Mesenchymal stem cell (in vitro differentiated cells and primary cell): ENCODE measurements at regions not wholly inside any gene's neighbourhood (a gene's known extent, or its start where the extent isn't known, plus 50 kb on each side); places are given as distances from the start of the nearest gene placed in this dataset.

Source experiments
- DNase-seq: peaks from one replicate; pipeline ENCODE4 v3.0.0-alpha.2; 2013
- H2AFZ ChIP-seq: one replicate; pipeline ENCODE4 v1.6.1; 2013; ENCODE audit warnings: low read depth, mild to moderate bottlenecking, control low read depth, inconsistent platforms, low read length, moderate library complexity
- H2AK5ac ChIP-seq: 2 replicates; pipeline ENCODE4 v1.6.1; 2013; ENCODE audit warnings: low read length, moderate library complexity, mild to moderate bottlenecking, inconsistent platforms; ENCODE audit not compliant: severe bottlenecking
- H2BK120ac ChIP-seq: one replicate; pipeline ENCODE4 v1.6.1; 2013; ENCODE audit warnings: low read depth, mild to moderate bottlenecking, inconsistent platforms, low read length, moderate library complexity
- H2BK12ac ChIP-seq, 2 experiments: one replicate each; pipeline ENCODE4 v1.6.1; 2013; ENCODE audit warnings: inconsistent platforms in 2 of 2, low read length in 2 of 2, mild to moderate bottlenecking in 2 of 2, moderate library complexity in 2 of 2, control low read depth in 1 of 2
- H2BK15ac ChIP-seq: one replicate; pipeline ENCODE4 v1.6.1; 2013; ENCODE audit warnings: mild to moderate bottlenecking, low read depth, inconsistent platforms; ENCODE audit not compliant: poor library complexity, severe bottlenecking
- H2BK5ac ChIP-seq: 2 replicates; pipeline ENCODE4 v1.6.1; 2013; ENCODE audit warnings: low read depth, mild to moderate bottlenecking, low read length, control low read depth, inconsistent platforms; ENCODE audit not compliant: poor library complexity, severe bottlenecking
- H3K14ac ChIP-seq, 2 experiments: one replicate each; pipeline ENCODE4 v1.6.1; 2013; ENCODE audit warnings: inconsistent platforms in 2 of 2, low read length in 2 of 2, control low read depth in 1 of 2, mild to moderate bottlenecking in 1 of 2, moderate library complexity in 1 of 2
- H3K18ac ChIP-seq, 2 experiments: one replicate each; pipeline ENCODE4 v1.6.1; 2013; ENCODE audit warnings: inconsistent platforms in 2 of 2, low read length in 2 of 2, control low read depth in 1 of 2, low read depth in 1 of 2, mild to moderate bottlenecking in 1 of 2
- H3K23ac ChIP-seq, 2 experiments: one replicate each; pipeline ENCODE4 v1.6.1; 2013; ENCODE audit warnings: inconsistent platforms in 2 of 2, low read length in 2 of 2, mild to moderate bottlenecking in 2 of 2, moderate library complexity in 2 of 2, control low read depth in 1 of 2
- H3K27ac ChIP-seq: 2 replicates; pipeline ENCODE4 v1.5.1; 2013; ENCODE audit warnings: mild to moderate bottlenecking, moderate library complexity, low read length, control low read depth, inconsistent platforms; ENCODE audit not compliant: poor library complexity, severe bottlenecking
- H3K27me3 ChIP-seq, 2 experiments: 2 replicates each; pipeline versions ENCODE4 v1.6.1 to v1.7.0; 2013; ENCODE audit warnings: low read length in 2 of 2, mild to moderate bottlenecking in 2 of 2, moderate library complexity in 2 of 2, control low read depth in 1 of 2, inconsistent platforms in 1 of 2; ENCODE audit not compliant: control insufficient read depth in 1 of 2, insufficient read depth in 1 of 2
- H3K36me3 ChIP-seq, 2 experiments: 2 replicates each; pipeline versions ENCODE4 v1.6.1 to v1.7.0; 2013; ENCODE audit warnings: low read length in 2 of 2, control low read depth in 1 of 2, inconsistent platforms in 1 of 2, low read depth in 1 of 2, mild to moderate bottlenecking in 1 of 2; ENCODE audit not compliant: insufficient read depth in 2 of 2, control insufficient read depth in 1 of 2
- H3K4ac ChIP-seq, 2 experiments: one replicate each; pipeline ENCODE4 v1.6.1; 2013; ENCODE audit warnings: inconsistent platforms in 2 of 2, low read length in 2 of 2, mild to moderate bottlenecking in 2 of 2, moderate library complexity in 2 of 2, control low read depth in 1 of 2, low read depth in 1 of 2
- H3K4me1 ChIP-seq: 2 replicates; pipeline ENCODE4 v1.6.1; 2013; ENCODE audit warnings: low read depth, low read length, control low read depth; ENCODE audit not compliant: control insufficient read depth, insufficient read depth
- H3K4me2 ChIP-seq: 2 replicates; pipeline ENCODE4 v1.6.1; 2013; ENCODE audit warnings: low read length, mild to moderate bottlenecking, inconsistent platforms; ENCODE audit not compliant: poor library complexity, severe bottlenecking
- H3K4me3 ChIP-seq, 2 experiments: 2 replicates each; pipeline versions ENCODE4 v1.5.1 to v1.7.0; 2013; ENCODE audit warnings: low read length in 2 of 2, mild to moderate bottlenecking in 2 of 2, control low read depth in 1 of 2, low read depth in 1 of 2; ENCODE audit not compliant: insufficient read depth in 1 of 2
- H3K79me1 ChIP-seq: replicated peaks from 2 replicates; pipeline ENCODE4 v1.6.1; 2013; ENCODE audit warnings: mild to moderate bottlenecking, control low read depth, low read length, inconsistent platforms; ENCODE audit not compliant: poor library complexity, severe bottlenecking
- H3K9ac ChIP-seq: 2 replicates; pipeline ENCODE4 v1.7.0; 2013; ENCODE audit warnings: mild to moderate bottlenecking, low read length, moderate library complexity
- H3K9me3 ChIP-seq: 2 replicates; pipeline ENCODE4 v1.7.0; 2013; ENCODE audit warnings: mild to moderate bottlenecking, low read length; ENCODE audit not compliant: control insufficient read depth
- H4K8ac ChIP-seq: one replicate; pipeline ENCODE4 v1.6.1; 2013; ENCODE audit warnings: inconsistent platforms, mild to moderate bottlenecking, low read length, moderate library complexity
- H4K91ac ChIP-seq: one replicate; pipeline ENCODE4 v1.6.1; 2013; ENCODE audit warnings: mild to moderate bottlenecking, low read length, inconsistent platforms
- WGBS: methylation state at CpG from one replicate; pipeline ENCODE4 v1.1.7; 2013; ENCODE audit warnings: mixed read lengths; 5-methylcytosine and 5-hydroxymethylcytosine counted together

DNA sequence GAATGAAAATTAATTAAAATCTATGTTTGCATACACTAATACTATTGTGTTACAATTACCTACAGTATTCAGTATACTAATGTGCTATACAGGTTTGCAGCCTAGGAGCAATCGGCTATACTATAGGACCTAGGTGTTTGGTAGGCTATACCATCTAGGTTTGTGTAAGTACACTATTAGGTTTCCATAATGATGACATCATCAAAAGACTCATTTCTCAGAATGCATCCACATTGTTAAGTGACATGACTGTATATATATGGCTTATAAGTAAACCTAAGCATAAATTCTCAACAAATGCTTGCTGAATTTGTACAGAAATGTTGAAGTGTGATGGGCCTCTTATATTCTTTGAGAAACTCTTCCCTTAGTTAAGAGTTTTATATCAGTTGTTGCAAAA lies 206.5 kb upstream of the ZWINT start:
- no peak overlapping the region for H2BK120ac ChIP-seq
- no peaks in the 10 kb centered on the region for H3K36me3 ChIP-seq
- WGBS = no CpG with 5 or more reads among the region's 1 CpG
- H3K9ac ChIP-seq = no peak overlapping the region
- H4K8ac ChIP-seq = no peak overlapping the region
- no peaks in the 10 kb centered on the region for H3K79me1 ChIP-seq
- H3K23ac ChIP-seq = no peak overlapping the region
- no peak overlapping the region for H2AFZ ChIP-seq
- no peak overlapping the region for H2BK15ac ChIP-seq
- H3K27me3 ChIP-seq = no peaks in the 10 kb centered on the region
- H4K91ac ChIP-seq = no peak overlapping the region
- H2BK12ac ChIP-seq = no peak overlapping the region
- no peak overlapping the region for H3K27ac ChIP-seq
- no peak overlapping the region for H3K18ac ChIP-seq
- H3K4me2 ChIP-seq = no peak overlapping the region
- no peak overlapping the region for H3K14ac ChIP-seq
- H3K4me1 ChIP-seq = no peaks in the 10 kb centered on the region
- DNase-seq = no peak
- no peak overlapping the region for H3K4ac ChIP-seq
- no peak overlapping the region for H2BK5ac ChIP-seq
- no peak overlapping the region for H3K4me3 ChIP-seq
- H2AK5ac ChIP-seq = no peak overlapping the region
- H3K9me3 ChIP-seq = peaks cover 17% of the 10 kb centered on the region

DNA sequence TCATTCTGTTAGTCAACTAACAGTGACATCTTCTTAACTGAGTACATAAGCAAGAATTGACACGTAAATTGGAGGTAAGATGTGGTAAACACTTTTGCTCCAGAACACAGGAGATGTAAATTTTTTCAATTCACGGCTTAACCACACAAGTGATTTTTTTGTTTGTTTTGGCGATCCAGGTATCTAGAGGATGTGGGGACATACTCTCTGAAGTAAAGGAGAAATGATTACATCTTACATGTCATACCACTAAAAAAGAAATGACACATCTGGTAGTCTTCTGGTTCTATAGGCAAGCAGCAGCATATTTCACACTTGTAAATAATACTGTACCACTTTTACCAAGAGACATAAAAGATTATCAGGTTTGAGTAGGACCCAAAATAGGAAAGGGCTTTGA lies 200.3 kb upstream of the ZWINT start:
- Histone ChIP-seq H2BK12ac (no peak overlapping the region), H3K14ac (no peak overlapping the region), H4K8ac (no peak overlapping the region), H3K79me1 (no peaks in the 10 kb centered on the region), H2BK15ac (no peak overlapping the region), H3K4me2 (no peak overlapping the region), H2AFZ (no peak overlapping the region), H4K91ac (no peak overlapping the region), H3K36me3 (no peaks in the 10 kb centered on the region), H3K9ac (no peak overlapping the region), H3K27me3 (no peaks in the 10 kb centered on the region), H3K9me3 (no peaks in the 10 kb centered on the region), H2AK5ac (no peak overlapping the region), H2BK5ac (no peak overlapping the region), H3K18ac (no peak overlapping the region), H3K4me3 (no peak overlapping the region), H3K4ac (no peak overlapping the region), H3K4me1 (no peaks in the 10 kb centered on the region), H3K23ac (no peak overlapping the region), H2BK120ac (no peak overlapping the region), H3K27ac (no peak overlapping the region)
- DNase-seq = no peak
- 33% methylated on average over 1 of the region's 3 CpGs for WGBS

DNA sequence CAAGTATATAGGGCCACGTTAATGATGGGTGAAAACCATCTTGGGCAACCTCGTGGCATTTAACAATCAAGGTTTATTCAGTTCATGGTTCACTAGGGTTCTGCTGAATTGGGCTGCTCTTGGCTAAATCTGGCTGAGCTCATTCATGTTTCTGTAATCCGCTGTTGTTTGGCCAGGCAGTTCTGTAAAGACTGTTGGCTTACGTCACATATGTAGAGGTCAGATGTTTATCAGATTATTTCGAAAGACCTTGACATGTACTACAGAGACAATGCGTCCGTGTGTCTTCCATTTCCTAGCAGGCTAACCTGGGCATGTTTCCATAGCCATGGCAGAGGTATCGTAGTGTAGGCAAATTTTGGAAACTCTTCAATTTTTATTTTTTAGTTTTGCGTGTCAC lies 190.0 kb upstream of the ZWINT start:
- H3K79me1 ChIP-seq = no peaks in the 10 kb centered on the region
- H3K14ac ChIP-seq = no peak overlapping the region
- H3K9me3 ChIP-seq = peaks cover 17% of the 10 kb centered on the region
- H3K27me3 ChIP-seq = no peaks in the 10 kb centered on the region
- H3K4me1 ChIP-seq = no peaks in the 10 kb centered on the region
- H3K4ac ChIP-seq = no peak overlapping the region
- H2BK12ac ChIP-seq = no peak overlapping the region
- no peak overlapping the region for H2AFZ ChIP-seq
- WGBS = 84% methylated on average over 7 of the region's 9 CpGs
- no peak overlapping the region for H4K91ac ChIP-seq
- H3K18ac ChIP-seq = no peak overlapping the region
- DNase-seq = no peak
- H3K36me3 ChIP-seq = no peaks in the 10 kb centered on the region
- H2BK120ac ChIP-seq = no peak overlapping the region
- no peak overlapping the region for H3K4me2 ChIP-seq
- H3K23ac ChIP-seq = no peak overlapping the region
- H2AK5ac ChIP-seq = no peak overlapping the region
- no peak overlapping the region for H2BK5ac ChIP-seq
- no peak overlapping the region for H3K4me3 ChIP-seq
- H4K8ac ChIP-seq = no peak overlapping the region
- H3K27ac ChIP-seq = no peak overlapping the region
- H3K9ac ChIP-seq = no peak overlapping the region
- no peak overlapping the region for H2BK15ac ChIP-seq

DNA sequence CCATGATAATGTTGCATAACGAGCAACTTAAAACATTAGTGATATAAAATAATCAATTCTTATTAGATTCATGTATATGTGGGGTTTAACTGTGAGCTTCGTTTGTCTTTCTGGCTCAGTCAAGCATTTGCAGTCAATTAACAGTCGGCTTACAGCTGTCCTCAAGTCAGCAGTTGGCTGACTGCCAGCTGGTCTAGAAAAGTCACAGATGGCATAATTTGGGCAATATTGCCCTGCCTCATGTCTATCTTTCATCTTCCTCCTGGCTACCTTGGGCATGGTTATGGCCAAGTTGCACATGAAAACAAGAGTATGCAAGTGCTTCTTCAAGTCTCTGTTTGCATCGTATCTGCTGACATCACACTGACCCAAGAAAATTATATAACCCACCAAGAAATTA lies 186.1 kb upstream of the ZWINT start:
- no peak overlapping the region for H4K8ac ChIP-seq
- no peak overlapping the region for H3K14ac ChIP-seq
- no peaks in the 10 kb centered on the region for H3K27me3 ChIP-seq
- no peak overlapping the region for H4K91ac ChIP-seq
- peak overlapping the region; percentile 19 for H2BK5ac ChIP-seq
- H3K36me3 ChIP-seq = no peaks in the 10 kb centered on the region
- no peak overlapping the region for H3K18ac ChIP-seq
- no peak overlapping the region for H3K4me3 ChIP-seq
- H3K23ac ChIP-seq = no peak overlapping the region
- no peak overlapping the region for H2AK5ac ChIP-seq
- H3K9ac ChIP-seq = no peak overlapping the region
- no peak overlapping the region for H3K27ac ChIP-seq
- no peak overlapping the region for H2AFZ ChIP-seq
- no peak overlapping the region for H3K4me2 ChIP-seq
- H2BK120ac ChIP-seq = no peak overlapping the region
- no peak overlapping the region for H2BK15ac ChIP-seq
- WGBS = 79% methylated on average over 3 of the region's 4 CpGs
- no peaks in the 10 kb centered on the region for H3K4me1 ChIP-seq
- no peak for DNase-seq
- H2BK12ac ChIP-seq = no peak overlapping the region
- peaks cover 3% of the 10 kb centered on the region for H3K9me3 ChIP-seq
- no peak overlapping the region for H3K4ac ChIP-seq
- no peaks in the 10 kb centered on the region for H3K79me1 ChIP-seq
